ENCODE measurements at regions not wholly inside any gene's neighbourhood (a gene's known extent, or its start where the extent isn't known, plus 50 kb on each side); places are given as distances from the start of the nearest gene placed in this dataset.

DNA sequence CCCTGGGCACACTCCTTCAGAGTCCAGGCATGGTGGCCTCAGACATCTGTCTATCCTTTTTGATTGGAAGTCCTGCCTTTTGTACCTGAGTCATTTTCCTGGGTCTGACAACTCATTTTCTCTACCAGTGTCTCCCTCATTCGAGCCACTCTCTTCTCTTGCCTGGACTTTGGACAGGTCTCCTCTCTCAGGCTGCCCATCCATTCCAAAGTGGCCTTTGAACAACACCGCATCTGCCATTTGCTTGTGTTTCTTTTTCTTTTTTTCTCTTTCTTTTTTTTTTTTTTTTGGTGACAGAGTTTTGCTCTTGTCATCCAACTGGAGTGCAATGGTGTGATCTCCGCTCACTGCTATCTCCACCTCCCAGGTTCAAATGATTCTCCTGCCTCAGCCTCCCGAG lies 142.1 kb upstream of the COBL start:
- TF ChIP-seq CTCF (conservative IDR thresholded peaks at IDR 0.05 in 1 of 2, IDR thresholded peaks at IDR 0.05 in 1 of 2; ENCODE audit: extremely low read depth in 1 of 2, insufficient read depth in 1 of 2, low read depth in 1 of 2, low read length in 2 of 2) (no peak), EZH2 (IDR thresholded peaks at IDR 0.05; ENCODE audit: borderline replicate concordance, low read length) (no peak)

Measured in mammary epithelial cell (primary cell).